8988T (cell line): ENCODE measurements at regions not wholly inside any gene's neighbourhood (a gene's known extent, or its start where the extent isn't known, plus 50 kb on each side); places are given as distances from the start of the nearest gene placed in this dataset.
"Not testable (repeated sequence)": the region's sequence is repeated elsewhere in the genome, so short reads cannot be mapped to it uniquely, and the experiment has no call there.

Source experiments
- DNase-seq: peaks from one replicate; pipeline ENCODE4 v3.0.0; 2011

GRCh38 chr6:164095056-164095455 is 680.5 kb downstream of the QKI start:
- DNase-seq: no peak

GRCh38 chr6:164087870-164088269 is 673.4 kb downstream of the QKI start:
- DNase-seq: no peak

GRCh38 chr6:164087211-164087610 is 672.7 kb downstream of the QKI start:
- no peak for DNase-seq

GRCh38 chr6:164086076-164086887 is 671.8 kb downstream of the QKI start:
- DNase-seq: no peak

- DNase-seq: no peak
Observed at GRCh38 chr6:164085091-164086075, 670.9 kb downstream of the QKI start.

GRCh38 chr6:164079275-164079600 is 664.7 kb downstream of the QKI start:
- DNase-seq: no peak

GRCh38 chr6:164078532-164079274 is 664.2 kb downstream of the QKI start:
- no peak for DNase-seq

- not testable (repeated sequence) for DNase-seq
Observed at GRCh38 chr6:164076818-164077532, 662.5 kb downstream of the QKI start.

GRCh38 chr6:164075981-164076615 is 661.6 kb downstream of the QKI start:
- no peak for DNase-seq

- DNase-seq: no peak
Observed at GRCh38 chr6:164072240-164072666, 657.7 kb downstream of the QKI start.

GRCh38 chr6:164069350-164069990 is 655.0 kb downstream of the QKI start:
- DNase-seq: no peak

GRCh38 chr6:164068527-164068926 is 654.0 kb downstream of the QKI start:
- DNase-seq: no peak

- no peak for DNase-seq
Observed at GRCh38 chr6:164066766-164067165, 652.2 kb downstream of the QKI start.

- DNase-seq: no peak
Observed at GRCh38 chr6:164066335-164066734, 651.8 kb downstream of the QKI start.

GRCh38 chr6:164063346-164063745 is 648.8 kb downstream of the QKI start:
- no peak for DNase-seq

- DNase-seq: no peak
Observed at GRCh38 chr6:164062872-164063271, 648.4 kb downstream of the QKI start.

GRCh38 chr6:164057876-164058275 is 643.4 kb downstream of the QKI start:
- no peak for DNase-seq

GRCh38 chr6:164051427-164051826 is 636.9 kb downstream of the QKI start:
- DNase-seq: no peak

- no peak for DNase-seq
Observed at GRCh38 chr6:164049517-164049988, 635.0 kb downstream of the QKI start.

GRCh38 chr6:164048840-164049516 is 634.5 kb downstream of the QKI start:
- DNase-seq: no peak

GRCh38 chr6:164045082-164045481 is 630.6 kb downstream of the QKI start:
- no peak for DNase-seq
